ENCODE measurements at regions not wholly inside any gene's neighbourhood (a gene's known extent, or its start where the extent isn't known, plus 50 kb on each side); places are given as distances from the start of the nearest gene placed in this dataset.
"Not testable (repeated sequence)": the region's sequence is repeated elsewhere in the genome, so short reads cannot be mapped to it uniquely, and the experiment has no call there.

DNA sequence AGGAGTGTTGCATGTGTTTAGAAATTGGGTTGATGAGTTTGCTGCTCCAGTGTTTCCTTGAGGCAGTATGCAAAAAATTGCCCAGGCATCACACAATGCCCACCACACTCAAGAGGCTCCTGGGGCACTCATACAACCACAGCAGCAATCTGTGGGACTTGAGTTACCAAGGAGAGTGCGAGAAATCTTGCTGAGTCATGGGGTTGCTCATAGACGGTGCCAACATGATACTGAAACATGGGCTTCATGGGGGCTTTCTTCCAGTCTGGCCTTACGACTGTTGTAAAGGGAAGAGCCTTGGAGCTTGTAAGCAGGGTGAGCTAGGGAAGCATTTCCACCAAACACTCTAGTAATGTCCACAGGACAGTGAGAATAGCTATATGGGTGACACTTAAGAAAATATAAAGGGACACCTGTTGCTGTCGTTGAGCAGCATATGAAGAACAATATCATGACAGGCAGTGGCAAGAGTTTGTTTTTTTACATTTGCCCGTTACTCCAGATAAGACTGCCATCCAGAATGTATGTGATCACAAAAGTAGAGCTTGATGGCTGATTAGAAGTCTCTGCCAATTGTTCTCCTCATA is 1237.4 kb downstream of the UQCRFS1 start:
- in situ Hi-C loops (cut with MboI; ENCODE audit: low pct_unique_long_range_greater_than_20kb in 2 of 9, low sequenced_read_pairs in 9 of 9, unreplicated experiment in 9 of 9): loop anchor here in 6 of 9 experiments (5.0 to 25.0 kb wide), 5 partner anchors 259 to 349 kb away; no protein-coding TSS in a partner anchor
- H3K4me1 ChIP-seq (replicated peaks in 1 of 2): peaks cover 0 to 6% of the 10 kb centered on the region in 2 donors
- 0 to 100% (median 59%) methylated on average over 1 to 4 of the region's 5 CpGs; no CpG with 5 or more reads in 2 of the 10 experiments for WGBS, 10 experiments
- H3K27ac ChIP-seq: no peak overlapping the region
- H3K4me3 ChIP-seq: no peak overlapping the region
- peak in 1 of 8 experiments; percentile 36 for ATAC-seq (replicated peaks in 6 of 8)

GRCh38 chr19:27974082-27974513 is 1238.9 kb downstream of the UQCRFS1 start:
- Histone ChIP-seq H3K4me3 (no peak overlapping the region), H3K27ac (no peak overlapping the region), H3K4me1 (replicated peaks in 1 of 2) (peaks cover 0 to 6% of the 10 kb centered on the region in 2 donors)
- WGBS, 10 experiments: 0 to 13% (median 0%) methylated on average over 1 to 2 of the region's 2 CpGs; no CpG with 5 or more reads in 1 of the 10 experiments
- in situ Hi-C loops (cut with MboI; ENCODE audit: low pct_unique_long_range_greater_than_20kb in 2 of 9, low sequenced_read_pairs in 9 of 9, unreplicated experiment in 9 of 9): loop anchor here in 5 of 9 experiments (10.0 to 25.0 kb wide), 5 partner anchors 261 to 913 kb away; no protein-coding TSS in a partner anchor
- ATAC-seq (replicated peaks in 6 of 8): peak; percentile 58 to 91 (median 72)

- WGBS, 10 experiments: 0 to 73% (median 33%) methylated on average over 1 to 5 of the region's 5 CpGs; no CpG with 5 or more reads in 2 of the 10 experiments
- in situ Hi-C loops (cut with MboI; ENCODE audit: low pct_unique_long_range_greater_than_20kb in 2 of 9, low sequenced_read_pairs in 9 of 9, unreplicated experiment in 9 of 9): loop anchor here in 5 of 9 experiments (10.0 to 25.0 kb wide), 5 partner anchors 262 to 915 kb away; no protein-coding TSS in a partner anchor
- no peak overlapping the region for H3K27ac ChIP-seq
- H3K4me1 ChIP-seq (replicated peaks in 1 of 2): peaks cover 0 to 6% of the 10 kb centered on the region in 2 donors
- peak; percentile 28 to 87 (median 72) for ATAC-seq (replicated peaks in 6 of 8)
- H3K4me3 ChIP-seq: no peak overlapping the region
These were observed 1240.5 kb downstream of the UQCRFS1 start for GRCh38 chr19:27972291-27973040.

GRCh38 chr19:27971869-27972268 is 1241.1 kb downstream of the UQCRFS1 start:
- no peak for ATAC-seq (replicated peaks in 6 of 8)
- H3K27ac ChIP-seq: no peak overlapping the region

DNA sequence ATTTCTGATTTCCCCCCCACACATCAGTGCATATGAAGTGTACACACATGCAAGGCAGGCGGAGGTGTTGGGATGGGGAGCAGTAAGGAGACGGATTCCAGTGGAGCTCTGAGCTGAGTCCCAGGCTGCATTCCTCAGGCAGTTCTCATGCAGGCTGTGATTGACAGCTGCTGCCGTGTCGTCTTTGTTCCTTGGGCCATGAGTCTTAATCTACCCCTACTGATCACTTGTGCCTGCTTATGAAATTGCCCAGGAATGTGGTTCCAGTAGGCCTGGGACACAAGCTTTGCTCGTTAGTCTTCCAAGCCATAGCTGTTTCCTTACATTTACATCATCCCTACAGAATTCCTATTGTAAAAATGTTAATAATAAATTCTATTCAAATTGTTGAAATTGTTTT is 1241.9 kb downstream of the UQCRFS1 start:
- Histone ChIP-seq H3K27ac (no peak overlapping the region), H3K4me1 (replicated peaks in 1 of 2) (peaks cover 0 to 6% of the 10 kb centered on the region in 2 donors), H3K4me3 (no peak overlapping the region)
- ATAC-seq (replicated peaks in 6 of 8): peak in 7 of 8 experiments; percentile 12 to 86 (median 72)
- 0 to 71% (median 47%) methylated on average over 1 to 5 of the region's 5 CpGs; no CpG with 5 or more reads in 2 of the 10 experiments for WGBS, 10 experiments
- in situ Hi-C loops (cut with MboI; ENCODE audit: low pct_unique_long_range_greater_than_20kb in 2 of 9, low sequenced_read_pairs in 9 of 9, unreplicated experiment in 9 of 9): loop anchor here in 5 of 9 experiments (10.0 to 25.0 kb wide), 5 partner anchors 264 to 916 kb away; no protein-coding TSS in a partner anchor

More at GRCh38 chr19:27971869-27972268, 1241.1 kb downstream of the UQCRFS1 start:
- in situ Hi-C loops (cut with MboI; ENCODE audit: low pct_unique_long_range_greater_than_20kb in 2 of 9, low sequenced_read_pairs in 9 of 9, unreplicated experiment in 9 of 9): loop anchor here in 5 of 9 experiments (10.0 to 25.0 kb wide), 5 partner anchors 263 to 915 kb away; no protein-coding TSS in a partner anchor
- Histone ChIP-seq H3K4me3 (no peak overlapping the region), H3K4me1 (replicated peaks in 1 of 2) (peaks cover 0 to 6% of the 10 kb centered on the region in 2 donors)
- WGBS, 10 experiments: 42 to 100% (median 96%) methylated on average over 1 to 2 of the region's 2 CpGs; no CpG with 5 or more reads in 4 of the 10 experiments

- in situ Hi-C loops (cut with MboI; ENCODE audit: low pct_unique_long_range_greater_than_20kb in 2 of 9, low sequenced_read_pairs in 9 of 9, unreplicated experiment in 9 of 9): loop anchor here in 3 of 9 experiments (25.0 kb wide), 2 partner anchors 746 to 921 kb away; no protein-coding TSS in a partner anchor
- Histone ChIP-seq H3K27ac (no peak overlapping the region), H3K4me3 (no peak overlapping the region), H3K4me1 (replicated peaks in 1 of 2) (peaks cover 0 to 9% of the 10 kb centered on the region in 2 donors)
- WGBS, 10 experiments: 7 to 45% (median 17%) methylated on average over 2 of the region's 2 CpGs; no CpG with 5 or more reads in 1 of the 10 experiments
- no peak for ATAC-seq (replicated peaks in 6 of 8)
These were observed 1246.5 kb downstream of the UQCRFS1 start for GRCh38 chr19:27966390-27966816.

DNA sequence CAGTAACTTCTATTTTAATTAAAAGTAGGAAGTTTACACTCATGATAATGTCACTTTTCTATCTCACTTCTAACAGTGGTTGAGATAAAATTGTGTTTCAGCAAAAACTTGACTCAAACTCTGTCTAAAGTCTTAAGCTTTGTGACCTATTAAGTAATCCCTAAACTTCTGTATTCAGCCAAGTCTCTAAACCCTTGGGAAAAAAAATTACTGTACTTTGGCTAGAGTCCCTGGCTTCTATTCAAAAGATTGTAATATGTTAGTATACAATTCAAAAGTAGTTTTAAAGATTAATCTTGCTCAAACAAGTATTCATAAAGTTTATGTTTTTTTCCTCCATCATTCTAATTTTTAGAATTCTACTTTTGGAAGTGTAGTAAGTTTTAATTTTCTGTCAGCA is 1248.8 kb downstream of the UQCRFS1 start:
- ATAC-seq (replicated peaks in 6 of 8): no peak
- Histone ChIP-seq H3K4me1 (replicated peaks in 1 of 2) (peaks cover 0 to 5% of the 10 kb centered on the region in 2 donors), H3K4me3 (no peak overlapping the region), H3K27ac (no peak overlapping the region)
- in situ Hi-C loops (cut with MboI; ENCODE audit: low pct_unique_long_range_greater_than_20kb in 2 of 9, low sequenced_read_pairs in 9 of 9, unreplicated experiment in 9 of 9): loop anchor here in 3 of 9 experiments (25.0 kb wide), 2 partner anchors 748 to 923 kb away; no protein-coding TSS in a partner anchor

GRCh38 chr19:27962264-27962663 is 1250.7 kb downstream of the UQCRFS1 start:
- Histone ChIP-seq H3K27ac (no peak overlapping the region), H3K4me3 (no peak overlapping the region), H3K4me1 (replicated peaks in 1 of 2) (peaks cover 0 to 5% of the 10 kb centered on the region in 2 donors)
- in situ Hi-C loops (cut with MboI; ENCODE audit: low pct_unique_long_range_greater_than_20kb in 2 of 9, low sequenced_read_pairs in 9 of 9, unreplicated experiment in 9 of 9): loop anchor here in 3 of 9 experiments (25.0 kb wide), 2 partner anchors 750 to 925 kb away; no protein-coding TSS in a partner anchor
- ATAC-seq (replicated peaks in 6 of 8): peak in 3 of 8 experiments; percentile 29 to 72 (median 56)
- 0 to 68% (median 20%) methylated on average over 1 to 3 of the region's 3 CpGs for WGBS, 10 experiments

- H3K27ac ChIP-seq: no peak overlapping the region
- peaks cover 7% of the 10 kb centered on the region in 2 donors for H3K4me1 ChIP-seq (replicated peaks in 1 of 2)
- WGBS, 10 experiments: 0 to 87% (median 26%) methylated on average over 2 to 8 of the region's 9 CpGs
- no peak overlapping the region for H3K4me3 ChIP-seq
- ATAC-seq (replicated peaks in 6 of 8): peak in 7 of 8 experiments; percentile 69 to 97 (median 84)
- in situ Hi-C loops (cut with MboI; ENCODE audit: low pct_unique_long_range_greater_than_20kb in 2 of 9, low sequenced_read_pairs in 9 of 9, unreplicated experiment in 9 of 9): loop anchor here in 3 of 9 experiments (25.0 kb wide), 2 partner anchors 757 to 932 kb away; no protein-coding TSS in a partner anchor
These were observed 1257.2 kb downstream of the UQCRFS1 start for GRCh38 chr19:27955485-27956480.

- H3K27ac ChIP-seq; ATAC-seq (replicated peaks in 6 of 8); H3K4me3 ChIP-seq; in situ Hi-C loops (cut with MboI; ENCODE audit: low pct_unique_long_range_greater_than_20kb in 2 of 9, low sequenced_read_pairs in 9 of 9, unreplicated experiment in 9 of 9); H3K4me1 ChIP-seq (replicated peaks in 1 of 2): not testable (repeated sequence)
- WGBS, 10 experiments: 38 to 80% (median 57%) methylated on average over 1 to 2 of the region's 4 CpGs; no CpG with 5 or more reads in 7 of the 10 experiments
These were observed 1270.3 kb downstream of the UQCRFS1 start for GRCh38 chr19:27942607-27943006.

DNA sequence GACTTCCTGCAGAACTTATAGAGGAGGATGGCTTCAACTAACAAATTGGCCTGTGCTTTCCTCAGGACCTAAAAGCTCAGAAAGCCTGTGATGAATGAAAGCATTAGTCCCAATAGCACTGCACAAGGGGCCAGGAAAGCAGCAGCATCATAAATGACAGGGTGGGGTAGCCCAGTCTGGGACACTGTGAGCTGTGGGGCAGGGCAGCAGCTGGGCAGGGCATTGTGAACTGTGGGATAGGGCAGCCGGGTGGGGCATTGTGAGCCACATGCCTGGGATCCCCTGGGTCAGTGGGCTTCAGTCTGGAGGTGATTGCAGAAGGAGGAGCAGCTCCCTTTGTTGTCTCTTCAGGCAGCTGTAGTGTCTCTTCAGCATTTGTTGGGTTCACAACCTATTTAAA is 1276.8 kb downstream of the UQCRFS1 start:
- Histone ChIP-seq H3K4me3 (no peak overlapping the region), H3K4me1 (replicated peaks in 1 of 2) (peaks cover 0 to 8% of the 10 kb centered on the region in 2 donors), H3K27ac (no peak overlapping the region)
- peak in 4 of 8 experiments; percentile 23 to 68 (median 52) for ATAC-seq (replicated peaks in 6 of 8)
- no CpG with 5 or more reads among the region's 1 CpG for WGBS, 10 experiments
- in situ Hi-C loops (cut with MboI; ENCODE audit: low pct_unique_long_range_greater_than_20kb in 2 of 9, low sequenced_read_pairs in 9 of 9, unreplicated experiment in 9 of 9): no loop called here

- in situ Hi-C loops (cut with MboI; ENCODE audit: low pct_unique_long_range_greater_than_20kb in 2 of 9, low sequenced_read_pairs in 9 of 9, unreplicated experiment in 9 of 9): no loop called here
These were observed 1277.3 kb downstream of the UQCRFS1 start for GRCh38 chr19:27935669-27936068.

More at GRCh38 chr19:27935669-27936068, 1277.3 kb downstream of the UQCRFS1 start:
- no peak for ATAC-seq (replicated peaks in 6 of 8)
- Histone ChIP-seq H3K4me3 (no peak overlapping the region), H3K4me1 (replicated peaks in 1 of 2) (peaks cover 0 to 8% of the 10 kb centered on the region in 2 donors), H3K27ac (no peak overlapping the region)

Data from motor neuron (in vitro differentiated cells).